Activated T-helper 9 cell treated with anti-CD3 and anti-CD28 coated beads, Interleukin-2, amount 50 U/mL, for 16 hours (primary cell): ENCODE measurements at regions not wholly inside any gene's neighbourhood (a gene's known extent, or its start where the extent isn't known, plus 50 kb on each side); places are given as distances from the start of the nearest gene placed in this dataset.
"Not testable (repeated sequence)": the region's sequence is repeated elsewhere in the genome, so short reads cannot be mapped to it uniquely, and the experiment has no call there.

Experiments
- DNase-seq: peaks from one replicate; pipeline ENCODE4 v3.0.0-alpha.2; 2020; ENCODE audit warnings: low read depth

- DNase-seq, result no peak
Measured at GRCh38 chr15:39030291-39031070, 465.9 kb upstream of the RASGRP1 start.

DNA sequence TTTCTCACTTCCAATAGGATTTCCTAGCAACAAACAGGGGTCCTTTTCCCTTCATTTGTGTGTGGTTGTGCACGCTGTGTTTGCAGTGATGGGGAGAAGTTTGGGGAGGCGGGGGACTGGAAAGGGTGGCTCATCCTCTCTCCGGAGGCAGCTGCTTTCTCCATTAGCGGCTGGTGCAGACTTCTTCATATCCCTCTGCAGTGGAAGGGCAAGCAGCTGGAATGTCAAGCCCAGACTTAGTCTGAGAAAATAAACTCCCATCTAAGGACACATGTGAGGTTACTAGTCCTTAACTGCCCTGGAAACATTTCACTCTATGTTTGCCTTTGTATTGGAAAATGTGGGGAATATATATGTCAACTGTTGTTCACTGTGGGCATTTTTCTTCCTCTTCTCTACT lies 467.0 kb upstream of the RASGRP1 start:
- no peak for DNase-seq

DNA sequence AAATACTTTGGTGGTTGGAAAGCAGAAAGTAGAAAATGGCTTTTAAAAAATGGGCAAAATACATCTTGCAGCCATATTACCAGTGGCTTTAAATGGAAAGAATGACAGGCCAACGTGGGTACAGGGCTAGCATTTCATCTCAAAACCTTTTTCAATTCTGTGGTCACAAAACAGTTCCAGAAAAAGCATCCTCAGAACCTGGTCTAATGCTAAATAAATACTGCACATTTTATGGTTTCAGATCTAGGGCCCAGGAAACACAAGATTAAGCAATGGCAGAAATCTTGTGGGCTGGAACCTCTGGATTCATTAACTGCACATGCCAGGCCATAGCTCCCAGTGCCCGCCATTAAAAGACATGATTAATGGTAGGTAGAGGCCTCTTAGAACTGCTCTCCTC lies 470.2 kb upstream of the RASGRP1 start:
- DNase-seq, result no peak

DNA sequence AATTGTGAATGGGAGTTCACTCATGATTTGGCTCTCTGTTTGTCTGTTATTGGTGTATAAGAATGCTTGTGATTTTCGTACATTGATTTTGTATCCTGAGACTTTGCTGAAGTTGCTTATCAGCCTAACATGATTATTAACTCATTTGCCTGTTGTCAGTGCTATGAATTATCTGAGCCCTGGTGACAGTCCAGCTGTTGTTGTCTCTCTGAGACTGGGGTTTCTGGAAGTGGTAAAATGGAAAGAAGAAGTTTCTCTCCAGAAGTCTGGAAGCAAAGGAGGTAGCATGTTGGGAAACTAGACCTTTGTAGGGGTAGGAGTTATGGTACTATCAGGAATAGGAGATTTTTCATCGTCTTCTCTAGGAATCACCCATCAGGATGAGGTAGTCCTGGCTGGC lies 473.0 kb upstream of the RASGRP1 start:
- not testable (repeated sequence) for DNase-seq

DNA sequence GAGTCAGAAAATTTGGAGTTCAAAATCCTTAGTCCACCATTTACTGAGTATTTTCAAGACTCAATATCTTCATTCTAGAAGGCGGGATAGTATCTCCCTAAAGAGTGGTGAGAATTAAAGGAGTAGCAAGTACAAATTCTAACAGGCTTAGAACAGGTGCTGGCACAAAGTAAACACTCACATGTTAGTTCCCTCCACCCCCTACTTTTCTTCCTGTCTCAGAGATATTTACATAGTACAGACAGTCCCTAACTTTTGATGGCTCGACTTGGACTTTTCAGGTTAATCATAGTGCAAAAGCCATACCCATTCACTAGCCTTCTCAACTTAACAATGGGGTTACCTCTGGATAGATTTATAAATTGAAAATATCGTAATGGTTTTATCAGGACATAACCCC lies 476.2 kb upstream of the RASGRP1 start:
- no peak for DNase-seq

DNA sequence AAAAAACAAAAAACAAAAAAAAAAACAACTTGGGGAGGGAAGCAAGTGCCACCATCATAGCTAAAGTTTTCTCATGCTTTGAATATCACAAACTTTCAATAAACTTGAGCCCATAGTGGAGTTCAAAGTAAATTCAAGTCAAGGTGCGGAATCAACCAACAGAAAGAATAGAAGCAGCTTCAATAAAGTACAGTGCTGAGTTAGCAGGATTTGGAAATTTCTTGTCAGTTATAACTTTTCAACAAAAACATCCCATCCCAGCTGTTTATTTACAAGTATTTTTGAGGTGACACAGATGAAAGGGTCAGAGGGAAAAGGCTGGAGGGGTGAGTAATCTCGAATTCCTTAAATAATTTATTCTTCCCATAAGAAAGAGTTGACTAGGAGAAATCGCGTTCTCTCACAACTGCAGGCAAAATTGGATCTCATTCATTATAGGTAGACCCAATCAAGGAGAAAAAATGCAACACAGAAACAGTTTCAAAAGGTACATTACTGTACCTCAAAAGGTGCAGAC lies 477.4 kb upstream of the RASGRP1 start:
- DNase-seq, result no peak

- DNase-seq, result no peak
Measured at GRCh38 chr15:39051626-39052322, 487.2 kb upstream of the RASGRP1 start.

GRCh38 chr15:39052323-39052705 lies 487.7 kb upstream of the RASGRP1 start:
- no peak for DNase-seq

DNA sequence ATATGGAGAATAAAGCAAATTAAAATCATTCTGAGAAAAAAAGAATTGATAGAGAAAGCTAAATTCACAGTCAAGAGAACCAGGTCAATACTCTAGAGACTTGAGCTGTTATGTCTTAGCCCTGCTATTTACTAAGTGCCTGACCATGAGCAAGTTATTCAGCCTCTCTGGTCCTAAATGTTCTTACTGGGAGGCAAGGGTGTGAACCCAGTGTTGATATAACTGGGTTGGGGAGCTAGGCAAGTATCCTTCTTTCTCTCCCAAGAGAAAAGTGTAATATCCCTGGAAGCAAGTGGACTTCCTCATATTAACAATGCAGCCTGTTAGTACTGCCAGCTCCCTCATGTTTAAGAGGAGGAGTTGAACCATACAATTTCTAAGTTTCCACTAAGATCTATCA lies 488.9 kb upstream of the RASGRP1 start:
- DNase-seq, result no peak

DNA sequence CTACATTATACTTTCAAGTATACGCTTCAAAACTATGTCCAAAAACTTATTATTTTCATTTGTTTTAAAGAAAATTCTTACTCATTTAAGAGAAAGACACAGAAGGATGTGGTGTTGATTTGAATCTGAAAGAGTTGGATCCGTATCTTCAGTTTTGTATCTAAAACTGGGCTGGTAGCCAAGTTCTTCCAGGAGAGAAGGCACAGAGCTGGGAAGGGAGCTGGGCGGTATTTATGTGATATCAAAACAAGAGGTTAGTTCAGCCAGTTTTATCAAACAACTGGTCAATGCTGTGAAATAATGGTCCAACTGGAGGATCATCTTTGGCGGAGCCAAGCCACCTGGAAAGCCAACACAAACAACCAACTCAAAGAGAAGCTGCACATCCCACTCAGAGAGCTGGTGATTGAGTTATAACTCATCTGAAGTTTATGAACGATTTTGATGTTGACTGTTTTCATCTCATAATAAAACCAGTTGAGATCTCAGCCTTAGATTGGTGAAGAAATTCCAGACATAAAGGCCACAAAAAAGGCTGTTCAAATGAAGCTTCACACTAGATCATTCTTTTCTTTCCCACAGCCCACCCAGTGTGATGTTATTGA lies 489.6 kb upstream of the RASGRP1 start:
- DNase-seq, result no peak

- no peak for DNase-seq
Measured at GRCh38 chr15:39056357-39056756, 491.7 kb upstream of the RASGRP1 start.

DNA sequence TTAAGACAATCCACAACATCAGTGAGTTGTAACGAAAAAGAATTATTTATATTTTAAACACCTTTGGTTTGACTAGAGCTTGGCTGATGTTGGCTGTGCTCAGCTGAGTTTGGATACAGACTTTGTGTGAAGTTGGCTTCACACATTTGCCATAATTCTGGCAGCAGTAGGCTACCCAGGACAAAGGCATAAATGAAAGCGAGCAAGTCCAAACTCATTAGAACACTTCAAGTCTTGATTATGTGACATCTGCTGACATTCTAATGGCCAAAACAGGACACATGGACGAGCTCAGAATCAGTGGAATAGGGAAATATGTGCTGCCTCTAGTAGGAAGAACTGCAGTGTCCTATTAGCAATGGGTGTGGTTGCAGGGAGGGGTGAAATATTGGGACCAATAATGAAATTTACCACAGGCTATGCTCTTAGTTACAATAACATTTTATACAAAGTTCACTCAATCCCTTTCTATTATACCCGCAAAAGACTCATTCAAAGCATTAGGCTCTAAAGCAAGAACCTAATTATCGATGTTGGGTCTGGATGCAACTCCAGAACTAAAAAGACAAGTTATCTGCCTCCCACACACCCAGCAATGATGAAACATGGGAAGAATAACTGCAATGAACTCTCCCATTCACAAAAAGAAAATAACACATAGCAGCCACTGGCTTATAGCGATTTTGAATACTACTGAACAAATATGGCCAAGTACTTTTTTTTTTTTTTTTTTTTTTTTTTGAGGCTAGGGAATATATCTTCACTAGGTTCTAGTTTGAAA lies 493.9 kb upstream of the RASGRP1 start:
- no peak for DNase-seq

GRCh38 chr15:39059917-39060316 lies 495.3 kb upstream of the RASGRP1 start:
- no peak for DNase-seq

- DNase-seq, result no peak
Measured at GRCh38 chr15:39061952-39062464, 497.4 kb upstream of the RASGRP1 start.

DNA sequence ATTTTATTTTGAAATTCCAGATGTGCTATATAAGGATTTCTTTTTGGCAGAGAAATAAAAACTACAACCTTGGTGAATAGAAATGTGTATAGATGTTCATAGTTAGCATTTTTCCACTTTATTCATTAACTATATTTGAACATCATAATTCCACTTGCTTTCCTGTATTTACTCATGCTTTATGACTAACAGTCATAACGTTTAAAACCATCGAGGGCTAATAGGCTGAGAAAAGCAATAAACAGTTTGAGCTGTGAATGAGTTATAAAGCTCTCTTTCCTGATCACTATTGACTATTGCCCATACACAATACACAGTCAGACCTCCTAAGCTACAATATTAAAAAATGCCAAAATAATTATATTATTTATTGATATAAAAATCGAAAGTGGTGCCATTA lies 502.1 kb upstream of the RASGRP1 start:
- DNase-seq, result no peak

DNA sequence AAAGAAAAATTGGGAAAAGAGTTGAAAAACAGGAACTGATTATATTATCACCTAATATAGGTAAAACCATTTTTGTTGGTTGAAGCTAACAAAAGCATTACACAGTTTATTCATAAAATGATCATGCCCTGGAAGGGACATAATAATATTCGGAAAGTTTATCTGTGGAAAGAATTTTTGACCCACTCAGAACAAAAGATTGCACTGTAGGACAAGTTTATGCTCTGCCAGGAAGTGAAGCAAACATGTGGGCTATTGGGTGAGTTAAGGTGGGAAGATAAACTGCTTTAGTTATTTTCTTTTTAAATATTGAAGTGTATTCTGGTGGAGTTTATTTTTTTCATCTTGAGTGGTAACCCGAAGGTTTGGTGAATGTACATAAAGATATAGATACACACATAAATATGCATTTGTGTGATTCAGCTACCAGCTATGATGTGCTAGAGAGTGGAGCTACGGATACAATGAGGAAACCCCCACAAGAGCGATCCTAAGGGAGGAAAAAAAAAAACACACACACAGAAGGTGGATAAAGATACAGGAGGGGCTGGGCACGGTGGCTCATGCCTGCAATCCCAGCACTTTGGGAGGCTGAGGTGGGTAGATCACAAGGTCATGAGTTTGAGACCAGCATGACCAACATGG lies 506.4 kb upstream of the THBS1 start:
- DNase-seq, result no peak

GRCh38 chr15:39075311-39075710 lies 505.6 kb upstream of the THBS1 start:
- no peak for DNase-seq

- no peak for DNase-seq
Measured at GRCh38 chr15:39075756-39076341, 505.0 kb upstream of the THBS1 start.

- no peak for DNase-seq
Measured at GRCh38 chr15:39078026-39078425, 502.9 kb upstream of the THBS1 start.

GRCh38 chr15:39079296-39079847 lies 501.5 kb upstream of the THBS1 start:
- DNase-seq, result no peak

GRCh38 chr15:39083213-39083612 lies 497.7 kb upstream of the THBS1 start:
- no peak for DNase-seq
